ENCODE measurements at regions not wholly inside any gene's neighbourhood (a gene's known extent, or its start where the extent isn't known, plus 50 kb on each side); places are given as distances from the start of the nearest gene placed in this dataset.

- no peak for TF ChIP-seq CTCF (IDR thresholded peaks at IDR 0.05)
- ATAC-seq (ENCODE audit: insufficient number of reproducible peaks, low FRiP score, low read depth): no peak
- DNase-seq (ENCODE audit: low spot score): no peak
- H3K4me1 ChIP-seq (ENCODE audit: control insufficient read depth in 1 of 2, low read depth in 2 of 2): no peaks in the 10 kb centered on the region
- H3K4me3 ChIP-seq: no peak overlapping the region
- H3K9me3 ChIP-seq: no peaks in the 10 kb centered on the region
- H3K27ac ChIP-seq: no peak overlapping the region
- no peaks in the 10 kb centered on the region for H3K27me3 ChIP-seq (replicated peaks; ENCODE audit: insufficient read depth)
- no peaks in the 10 kb centered on the region for H3K36me3 ChIP-seq
Observed at GRCh38 chr16:52128361-52128760, 418.6 kb downstream of the TOX3 start.

- DNase-seq (ENCODE audit: low spot score) (no peak), ATAC-seq (ENCODE audit: insufficient number of reproducible peaks, low FRiP score, low read depth) (no peak)
- H3K27ac ChIP-seq: no peak overlapping the region
- no peaks in the 10 kb centered on the region for H3K4me1 ChIP-seq (ENCODE audit: control insufficient read depth in 1 of 2, low read depth in 2 of 2)
- no peaks in the 10 kb centered on the region for H3K9me3 ChIP-seq
- H3K27me3 ChIP-seq (replicated peaks; ENCODE audit: insufficient read depth): no peaks in the 10 kb centered on the region
- no peak overlapping the region for H3K4me3 ChIP-seq
- H3K36me3 ChIP-seq: no peaks in the 10 kb centered on the region
- no peak for TF ChIP-seq CTCF (IDR thresholded peaks at IDR 0.05)
Observed at GRCh38 chr16:52123842-52124241, 423.1 kb downstream of the TOX3 start.

GRCh38 chr16:52123061-52123839 is 423.7 kb downstream of the TOX3 start:
- Histone ChIP-seq H3K4me1 (ENCODE audit: control insufficient read depth in 1 of 2, low read depth in 2 of 2) (no peaks in the 10 kb centered on the region), H3K27ac (no peak overlapping the region), H3K4me3 (no peak overlapping the region), H3K36me3 (no peaks in the 10 kb centered on the region), H3K9me3 (no peaks in the 10 kb centered on the region), H3K27me3 (replicated peaks; ENCODE audit: insufficient read depth) (no peaks in the 10 kb centered on the region)
- DNase-seq (ENCODE audit: low spot score) (no peak), ATAC-seq (ENCODE audit: insufficient number of reproducible peaks, low FRiP score, low read depth) (no peak)
- no peak for TF ChIP-seq CTCF (IDR thresholded peaks at IDR 0.05)

- DNase-seq (ENCODE audit: low spot score) (no peak), ATAC-seq (ENCODE audit: insufficient number of reproducible peaks, low FRiP score, low read depth) (no peak)
- no peak for TF ChIP-seq CTCF (IDR thresholded peaks at IDR 0.05)
- Histone ChIP-seq H3K27ac (no peak overlapping the region), H3K27me3 (replicated peaks; ENCODE audit: insufficient read depth) (no peaks in the 10 kb centered on the region), H3K4me3 (no peak overlapping the region), H3K36me3 (no peaks in the 10 kb centered on the region), H3K4me1 (ENCODE audit: control insufficient read depth in 1 of 2, low read depth in 2 of 2) (no peaks in the 10 kb centered on the region), H3K9me3 (no peaks in the 10 kb centered on the region)
Observed at GRCh38 chr16:52117171-52117570, 429.8 kb downstream of the TOX3 start.

- H3K4me1 ChIP-seq (ENCODE audit: control insufficient read depth in 1 of 2, low read depth in 2 of 2): no peaks in the 10 kb centered on the region
- H3K9me3 ChIP-seq: no peaks in the 10 kb centered on the region
- H3K4me3 ChIP-seq: no peak overlapping the region
- no peaks in the 10 kb centered on the region for H3K27me3 ChIP-seq (replicated peaks; ENCODE audit: insufficient read depth)
- no peaks in the 10 kb centered on the region for H3K36me3 ChIP-seq
- no peak for TF ChIP-seq CTCF (IDR thresholded peaks at IDR 0.05)
- no peak for ATAC-seq (ENCODE audit: insufficient number of reproducible peaks, low FRiP score, low read depth)
- no peak overlapping the region for H3K27ac ChIP-seq
- DNase-seq (ENCODE audit: low spot score): no peak
Observed at GRCh38 chr16:52114379-52114778, 432.6 kb downstream of the TOX3 start.

Measured in thoracic aorta (tissue), 2 donors.